GM10266 (cell line): ENCODE measurements at regions not wholly inside any gene's neighbourhood (a gene's known extent, or its start where the extent isn't known, plus 50 kb on each side); places are given as distances from the start of the nearest gene placed in this dataset.

Experiments used
- DNase-seq: peaks from one replicate; pipeline ENCODE4 v3.0.0; 2012; ENCODE audit errors: extremely low spot score
- TF ChIP-seq, protein P1 (sequence below): IDR thresholded peaks from 2 replicates; pipeline ENCODE4 v1.5.1; 2012; ENCODE audit warnings: mild to moderate bottlenecking, low read depth; ENCODE audit not compliant: control insufficient read depth, insufficient read depth; ENCODE audit errors: missing control alignments

GRCh38 chr13:47549219-47549752 is 451.8 kb downstream of the SUCLA2 start:
- TF ChIP-seq, protein P1, sequence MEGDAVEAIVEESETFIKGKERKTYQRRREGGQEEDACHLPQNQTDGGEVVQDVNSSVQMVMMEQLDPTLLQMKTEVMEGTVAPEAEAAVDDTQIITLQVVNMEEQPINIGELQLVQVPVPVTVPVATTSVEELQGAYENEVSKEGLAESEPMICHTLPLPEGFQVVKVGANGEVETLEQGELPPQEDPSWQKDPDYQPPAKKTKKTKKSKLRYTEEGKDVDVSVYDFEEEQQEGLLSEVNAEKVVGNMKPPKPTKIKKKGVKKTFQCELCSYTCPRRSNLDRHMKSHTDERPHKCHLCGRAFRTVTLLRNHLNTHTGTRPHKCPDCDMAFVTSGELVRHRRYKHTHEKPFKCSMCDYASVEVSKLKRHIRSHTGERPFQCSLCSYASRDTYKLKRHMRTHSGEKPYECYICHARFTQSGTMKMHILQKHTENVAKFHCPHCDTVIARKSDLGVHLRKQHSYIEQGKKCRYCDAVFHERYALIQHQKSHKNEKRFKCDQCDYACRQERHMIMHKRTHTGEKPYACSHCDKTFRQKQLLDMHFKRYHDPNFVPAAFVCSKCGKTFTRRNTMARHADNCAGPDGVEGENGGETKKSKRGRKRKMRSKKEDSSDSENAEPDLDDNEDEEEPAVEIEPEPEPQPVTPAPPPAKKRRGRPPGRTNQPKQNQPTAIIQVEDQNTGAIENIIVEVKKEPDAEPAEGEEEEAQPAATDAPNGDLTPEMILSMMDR, result no peak
- no peak for DNase-seq

- TF ChIP-seq, protein P1, result no peak
Observed at GRCh38 chr13:47548294-47548840, 452.7 kb downstream of the SUCLA2 start.

GRCh38 chr13:47546391-47547225 is 454.5 kb downstream of the SUCLA2 start:
- TF ChIP-seq, protein P1, result no peak
- no peak for DNase-seq

More at GRCh38 chr13:47548294-47548840, 452.7 kb downstream of the SUCLA2 start:
- DNase-seq, result no peak

DNA sequence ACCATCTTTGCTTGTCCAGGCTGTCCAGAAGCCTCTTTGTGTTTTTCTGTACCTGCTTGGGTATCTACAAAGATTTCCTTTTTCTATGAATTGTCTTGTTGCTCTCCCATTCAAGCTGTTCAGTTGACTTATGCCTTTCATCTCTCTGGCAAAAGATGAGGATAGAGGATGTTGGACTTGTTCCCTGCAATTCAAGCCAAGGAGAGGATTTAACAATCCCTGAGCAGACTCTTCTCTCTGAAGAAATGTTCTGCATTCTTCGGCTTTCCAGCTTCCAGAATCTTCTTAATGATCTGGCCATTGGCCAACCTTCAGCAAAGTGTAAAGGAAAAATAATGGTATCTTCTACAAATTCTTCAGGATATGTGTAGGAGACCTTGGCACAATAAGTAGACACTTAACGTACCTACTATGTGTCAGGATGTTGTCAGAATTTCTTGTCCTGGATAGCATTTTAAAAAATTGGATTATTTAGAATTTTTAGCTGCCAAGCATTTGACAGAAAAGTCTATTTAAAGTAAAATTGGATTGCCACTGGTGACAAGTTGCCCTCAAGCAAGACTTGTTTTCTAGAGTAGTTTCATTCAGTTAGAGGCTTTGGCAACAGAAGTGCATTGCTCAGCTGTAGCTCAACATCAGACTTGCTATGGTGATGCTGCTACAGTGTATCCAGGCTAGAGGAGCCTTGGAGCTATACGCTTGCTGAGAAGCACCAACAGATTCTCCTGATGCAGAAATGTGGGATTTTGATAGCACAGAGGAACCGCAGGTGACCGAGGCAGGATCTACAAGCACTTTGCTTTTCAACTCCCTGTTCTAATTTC is 455.7 kb downstream of the SUCLA2 start:
- no peak for DNase-seq
- TF ChIP-seq, protein P1, result no peak

- TF ChIP-seq, protein P1, result no peak
- no peak for DNase-seq
Observed at GRCh38 chr13:47539317-47539716, 461.8 kb downstream of the SUCLA2 start.

GRCh38 chr13:47523771-47524170 is 477.3 kb downstream of the SUCLA2 start:
- TF ChIP-seq, protein P1, result no peak
- DNase-seq, result no peak
